ENCODE measurements at regions not wholly inside any gene's neighbourhood (a gene's known extent, or its start where the extent isn't known, plus 50 kb on each side); places are given as distances from the start of the nearest gene placed in this dataset.

DNA sequence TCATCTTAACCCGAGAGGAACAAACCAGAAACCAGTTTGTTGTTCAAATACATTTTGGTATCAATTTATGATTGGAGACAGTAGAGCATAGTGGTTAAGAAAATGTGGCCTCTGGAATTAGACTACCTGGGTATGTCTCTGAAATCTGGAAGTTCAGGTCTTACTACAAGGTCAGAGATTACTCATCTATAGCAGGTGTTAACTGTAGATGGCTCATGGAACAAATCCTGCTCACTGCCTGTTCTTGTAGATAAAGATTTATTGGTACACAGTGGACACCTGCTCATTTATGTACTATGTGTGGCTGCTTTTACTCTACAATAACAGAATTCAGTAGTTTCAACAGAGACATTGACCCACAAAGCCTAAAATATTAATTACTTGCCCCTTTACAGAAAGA lies 413.3 kb downstream of the CNTN6 start:
- TF ChIP-seq, protein P1, sequence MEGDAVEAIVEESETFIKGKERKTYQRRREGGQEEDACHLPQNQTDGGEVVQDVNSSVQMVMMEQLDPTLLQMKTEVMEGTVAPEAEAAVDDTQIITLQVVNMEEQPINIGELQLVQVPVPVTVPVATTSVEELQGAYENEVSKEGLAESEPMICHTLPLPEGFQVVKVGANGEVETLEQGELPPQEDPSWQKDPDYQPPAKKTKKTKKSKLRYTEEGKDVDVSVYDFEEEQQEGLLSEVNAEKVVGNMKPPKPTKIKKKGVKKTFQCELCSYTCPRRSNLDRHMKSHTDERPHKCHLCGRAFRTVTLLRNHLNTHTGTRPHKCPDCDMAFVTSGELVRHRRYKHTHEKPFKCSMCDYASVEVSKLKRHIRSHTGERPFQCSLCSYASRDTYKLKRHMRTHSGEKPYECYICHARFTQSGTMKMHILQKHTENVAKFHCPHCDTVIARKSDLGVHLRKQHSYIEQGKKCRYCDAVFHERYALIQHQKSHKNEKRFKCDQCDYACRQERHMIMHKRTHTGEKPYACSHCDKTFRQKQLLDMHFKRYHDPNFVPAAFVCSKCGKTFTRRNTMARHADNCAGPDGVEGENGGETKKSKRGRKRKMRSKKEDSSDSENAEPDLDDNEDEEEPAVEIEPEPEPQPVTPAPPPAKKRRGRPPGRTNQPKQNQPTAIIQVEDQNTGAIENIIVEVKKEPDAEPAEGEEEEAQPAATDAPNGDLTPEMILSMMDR (IDR thresholded peaks at IDR 0.05), result no peak
- TF ChIP-seq ZFX (IDR thresholded peaks at IDR 0.05; ENCODE audit: borderline replicate concordance), result no peak

All from 22Rv1 (cell line).